BJ (cell line): ENCODE measurements at regions not wholly inside any gene's neighbourhood (a gene's known extent, or its start where the extent isn't known, plus 50 kb on each side); places are given as distances from the start of the nearest gene placed in this dataset.

Experiments
- CTCF ChIA-PET: fragments of 350-600 bp; formaldehyde crosslinking; extraction: SDS; loops from one replicate; lab custom pipeline; 2021; ENCODE audit warnings: antibody characterized with exemption, inconsistent platforms; lab: Yijun Ruan, JAX
- POLR2A ChIA-PET: fragments of 300-600 bp; sonication (Branson Sonifier 250); formaldehyde crosslinking; extraction: SDS; loops from one replicate; lab custom pipeline; 2021; ENCODE audit warnings: antibody characterized with exemption; lab: Charles Lee
- DNase-seq: peaks from one replicate; pipeline ENCODE4 v3.0.0-alpha.2; 2011; ENCODE audit warnings: low read depth
- H3K27me3 ChIP-seq: 2 replicates; pipeline ENCODE4 v1.6.0; 2011; ENCODE audit warnings: low read length; ENCODE audit not compliant: control insufficient read depth, insufficient read depth
- H3K36me3 ChIP-seq: 2 replicates; pipeline ENCODE4 v1.5.1; 2011; ENCODE audit warnings: low read length; ENCODE audit not compliant: control insufficient read depth, insufficient read depth
- H3K4me3 ChIP-seq: 2 replicates; pipeline ENCODE4 v1.5.1; 2011; ENCODE audit warnings: low read depth, mild to moderate bottlenecking, control low read depth, low read length
- CTCF ChIP-seq: IDR thresholded peaks from 2 replicates; pipeline ENCODE4 v1.5.1; 2011; ENCODE audit warnings: low read depth, mild to moderate bottlenecking, control low read depth, inconsistent platforms, low read length, moderate library complexity; ENCODE audit not compliant: insufficient read depth

GRCh38 chr20:52422574-52423336 lies 231.2 kb upstream of the ZFP64 start:
- POLR2A ChIA-PET, result no interaction called here
- Histone ChIP-seq H3K27me3 (no peaks in the 10 kb centered on the region), H3K36me3 (no peaks in the 10 kb centered on the region), H3K4me3 (no peak overlapping the region)
- CTCF ChIA-PET, result no interaction called here
- DNase-seq, result no peak
- TF ChIP-seq CTCF, result no peak

GRCh38 chr20:52420805-52421204 lies 229.2 kb upstream of the ZFP64 start:
- Histone ChIP-seq H3K27me3 (no peaks in the 10 kb centered on the region), H3K4me3 (no peak overlapping the region), H3K36me3 (no peaks in the 10 kb centered on the region)
- TF ChIP-seq CTCF, result no peak
- DNase-seq, result no peak
- POLR2A ChIA-PET, result no interaction called here
- CTCF ChIA-PET, result no interaction called here

- CTCF ChIA-PET, result no interaction called here
- Histone ChIP-seq H3K4me3 (no peak overlapping the region), H3K27me3 (no peaks in the 10 kb centered on the region), H3K36me3 (no peaks in the 10 kb centered on the region)
- no peak for DNase-seq
- TF ChIP-seq CTCF, result no peak
- POLR2A ChIA-PET, result no interaction called here
Measured at GRCh38 chr20:52419205-52419604, 227.6 kb upstream of the ZFP64 start.

GRCh38 chr20:52416953-52417352 lies 225.4 kb upstream of the ZFP64 start:
- CTCF ChIA-PET, result interaction anchor here (1.5 kb wide), 1 partner anchor 9 kb away, joined by 3 read pairs; no protein-coding TSS in a partner anchor
- no peaks in the 10 kb centered on the region for H3K36me3 ChIP-seq
- H3K27me3 ChIP-seq, result no peaks in the 10 kb centered on the region
- H3K4me3 ChIP-seq, result no peak overlapping the region
- DNase-seq, result no peak
- POLR2A ChIA-PET, result no interaction called here
- TF ChIP-seq CTCF, result no peak

GRCh38 chr20:52411611-52412010 lies 220.0 kb upstream of the ZFP64 start:
- POLR2A ChIA-PET, result no interaction called here
- CTCF ChIA-PET, result no interaction called here
- DNase-seq, result no peak
- TF ChIP-seq CTCF, result no peak
- H3K27me3 ChIP-seq, result no peaks in the 10 kb centered on the region
- H3K4me3 ChIP-seq, result no peak overlapping the region
- H3K36me3 ChIP-seq, result no peaks in the 10 kb centered on the region
